ENCODE measurements at regions not wholly inside any gene's neighbourhood (a gene's known extent, or its start where the extent isn't known, plus 50 kb on each side); places are given as distances from the start of the nearest gene placed in this dataset.

GRCh38 chr16:59892376-59892775, 1158.3 kb upstream of the GOT2 start:
- Mint-ChIP-seq H3K27ac (no peak overlapping the region), H3K4me1 (no peaks in the 10 kb centered on the region), H3K9me3 (peaks cover 20% of the 10 kb centered on the region), H3K4me3 (no peak overlapping the region), H3K27me3 (no peaks in the 10 kb centered on the region), H3K36me3 (ENCODE audit: low read depth) (no peaks in the 10 kb centered on the region)
- intact Hi-C loops (cut with micrococcal nuclease) = no loop called here
- TF ChIP-seq CTCF (IDR thresholded peaks at IDR 0.05) = no peak
- ATAC-seq (ENCODE audit: low read depth) (no peak), DNase-seq (no peak)
- POLR2A ChIA-PET = no interaction called here
- CTCF ChIA-PET = no interaction called here

- no peak for DNase-seq
- intact Hi-C loops (cut with micrococcal nuclease) = no loop called here
- Mint-ChIP-seq H3K4me1 (no peaks in the 10 kb centered on the region), H3K4me3 (no peak overlapping the region), H3K27me3 (no peaks in the 10 kb centered on the region), H3K36me3 (ENCODE audit: low read depth) (no peaks in the 10 kb centered on the region), H3K9me3 (peaks cover 14% of the 10 kb centered on the region), H3K27ac (no peak overlapping the region)
- CTCF ChIA-PET = no interaction called here
- POLR2A ChIA-PET = no interaction called here
- no peak for ATAC-seq (ENCODE audit: low read depth)
- no peak for TF ChIP-seq CTCF (IDR thresholded peaks at IDR 0.05)
Observed at GRCh38 chr16:59887856-59888255, 1153.7 kb upstream of the GOT2 start.

GRCh38 chr16:59886021-59886420, 1151.9 kb upstream of the GOT2 start:
- H3K36me3 Mint-ChIP-seq (ENCODE audit: low read depth) = no peaks in the 10 kb centered on the region
- POLR2A ChIA-PET = no interaction called here
- no peak for TF ChIP-seq CTCF (IDR thresholded peaks at IDR 0.05)
- DNase-seq = no peak
- no peaks in the 10 kb centered on the region for H3K27me3 Mint-ChIP-seq
- no peak for ATAC-seq (ENCODE audit: low read depth)
- CTCF ChIA-PET = no interaction called here
- H3K27ac Mint-ChIP-seq = no peak overlapping the region
- intact Hi-C loops (cut with micrococcal nuclease) = no loop called here
- H3K4me1 Mint-ChIP-seq = no peaks in the 10 kb centered on the region
- H3K9me3 Mint-ChIP-seq = peaks cover 7% of the 10 kb centered on the region
- no peak overlapping the region for H3K4me3 Mint-ChIP-seq

GRCh38 chr16:59881376-59881775, 1147.3 kb upstream of the GOT2 start:
- ATAC-seq (ENCODE audit: low read depth) (no peak), DNase-seq (no peak)
- Mint-ChIP-seq H3K4me1 (no peaks in the 10 kb centered on the region), H3K27ac (no peak overlapping the region), H3K27me3 (no peaks in the 10 kb centered on the region), H3K36me3 (ENCODE audit: low read depth) (no peaks in the 10 kb centered on the region), H3K9me3 (peaks cover under 1% of the 10 kb centered on the region), H3K4me3 (no peak overlapping the region)
- intact Hi-C loops (cut with micrococcal nuclease) = no loop called here
- CTCF ChIA-PET = no interaction called here
- TF ChIP-seq CTCF (IDR thresholded peaks at IDR 0.05) = no peak
- POLR2A ChIA-PET = no interaction called here

- no peaks in the 10 kb centered on the region for H3K4me1 Mint-ChIP-seq
- H3K27me3 Mint-ChIP-seq = no peaks in the 10 kb centered on the region
- no peak for ATAC-seq (ENCODE audit: low read depth)
- CTCF ChIA-PET = no interaction called here
- no peak for DNase-seq
- TF ChIP-seq CTCF (IDR thresholded peaks at IDR 0.05) = no peak
- POLR2A ChIA-PET = no interaction called here
- no peak overlapping the region for H3K27ac Mint-ChIP-seq
- no peak overlapping the region for H3K4me3 Mint-ChIP-seq
- peaks cover 2% of the 10 kb centered on the region for H3K9me3 Mint-ChIP-seq
- H3K36me3 Mint-ChIP-seq (ENCODE audit: low read depth) = no peaks in the 10 kb centered on the region
- intact Hi-C loops (cut with micrococcal nuclease) = no loop called here
Observed at GRCh38 chr16:59880611-59881010, 1146.5 kb upstream of the GOT2 start.
